NCI-H2081 (cell line): ENCODE measurements at regions not wholly inside any gene's neighbourhood (a gene's known extent, or its start where the extent isn't known, plus 50 kb on each side); places are given as distances from the start of the nearest gene placed in this dataset.
A peak's percentile ranks its signal among the peaks of the same experiment; 100 is the strongest.
"Not testable (repeated sequence)": the region's sequence is repeated elsewhere in the genome, so short reads cannot be mapped to it uniquely, and the experiment has no call there.

Experiments used
- DNase-seq, 2 experiments: peaks; one replicate each; lab custom pipeline; 2025; lab: John Stamatoyannopoulos, UW

DNA sequence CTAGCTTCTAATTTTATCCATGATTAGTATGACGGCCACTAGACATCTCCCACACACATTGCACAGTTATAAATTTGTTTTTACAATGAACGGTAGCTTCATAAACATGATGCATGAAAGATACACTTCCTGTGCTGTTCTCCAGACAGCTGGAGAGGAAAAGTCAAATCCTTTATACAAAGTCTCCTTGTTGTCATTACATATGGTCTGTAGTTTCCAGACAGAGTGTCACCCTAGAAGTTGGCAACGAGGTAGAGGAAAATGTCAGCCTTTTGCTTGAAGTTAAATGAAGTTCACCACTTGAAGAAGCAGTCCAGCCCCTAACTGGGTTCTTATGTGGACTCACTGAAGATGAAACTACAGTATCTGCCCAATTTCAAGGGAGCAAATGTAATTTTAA lies 253.0 kb upstream of the P2RY1 start:
- no peak for DNase-seq

DNA sequence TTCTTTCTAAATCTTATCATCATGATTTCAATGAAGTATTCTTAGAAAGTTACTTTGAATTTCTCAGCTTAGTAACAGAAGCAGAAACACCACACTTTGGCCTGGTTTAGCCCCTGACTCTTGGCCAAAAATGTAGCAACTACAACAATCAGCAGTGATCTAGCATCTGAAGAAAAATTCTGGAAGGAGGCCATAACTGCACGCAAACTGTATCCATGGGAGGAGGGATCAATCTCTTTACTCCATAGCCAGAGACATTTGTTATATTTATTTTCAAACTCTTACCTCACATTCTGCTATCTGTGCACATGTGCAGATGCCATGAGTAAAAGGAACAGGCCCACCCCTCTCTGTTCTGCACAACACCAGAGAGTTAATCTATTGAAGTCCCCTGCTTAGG lies 251.0 kb upstream of the P2RY1 start:
- no peak for DNase-seq

DNA sequence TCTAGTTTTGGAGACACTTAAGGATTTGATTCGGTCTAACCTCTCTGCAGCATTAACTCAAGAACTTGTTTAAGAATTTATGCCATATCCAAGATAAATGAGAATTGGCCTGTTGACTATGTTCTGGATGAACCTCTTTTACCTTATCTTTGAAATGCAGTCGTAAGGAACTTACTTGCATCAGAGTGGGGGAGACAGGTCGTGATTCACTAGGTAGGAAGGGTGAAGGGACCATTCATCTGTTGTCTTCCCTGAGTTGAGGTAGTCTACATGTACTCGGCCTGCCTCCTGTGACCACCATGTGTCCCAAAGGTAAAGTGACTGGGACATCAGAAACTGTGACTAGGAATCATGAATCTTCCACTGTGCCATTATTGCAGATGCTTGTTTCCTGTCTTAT lies 248.0 kb upstream of the P2RY1 start:
- DNase-seq: no peak

DNA sequence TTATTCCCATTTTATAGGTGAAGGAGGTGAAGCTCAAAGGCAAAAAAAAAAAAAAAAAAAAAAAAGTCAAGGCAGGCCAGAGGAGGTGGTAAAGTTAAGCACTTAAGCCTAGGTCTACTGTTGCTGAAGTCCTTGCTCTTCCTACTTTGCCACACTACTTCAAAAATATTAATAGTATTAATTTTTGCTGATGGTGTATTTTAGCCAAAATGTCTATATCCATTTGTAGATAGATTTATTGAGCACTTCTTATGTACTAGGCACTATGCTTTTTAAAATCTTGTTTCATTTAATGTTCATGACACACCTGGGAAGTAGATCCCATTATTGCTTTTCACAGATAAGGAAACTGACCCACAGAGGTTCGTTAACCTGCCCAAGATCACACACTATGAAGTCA lies 247.1 kb upstream of the P2RY1 start:
- DNase-seq: no peak

DNA sequence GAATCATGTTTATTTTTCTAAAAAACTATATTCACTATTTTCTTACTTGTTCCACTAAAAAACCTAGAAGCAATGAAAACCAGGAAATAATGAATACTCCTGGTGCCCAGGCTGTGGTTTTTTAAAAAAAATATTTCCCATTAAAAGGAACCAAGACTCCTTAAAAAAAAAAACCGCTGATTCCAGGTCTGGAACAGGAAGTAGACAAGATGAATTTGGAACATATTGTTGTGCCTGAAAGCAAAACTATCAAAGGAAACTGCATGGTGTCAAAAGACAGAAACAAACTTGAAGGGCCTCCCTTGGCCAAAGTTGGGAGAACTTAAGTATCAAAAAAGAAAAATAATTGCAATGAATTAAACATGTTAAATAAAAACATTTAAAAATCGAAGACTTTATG lies 245.3 kb upstream of the P2RY1 start:
- no peak for DNase-seq

DNA sequence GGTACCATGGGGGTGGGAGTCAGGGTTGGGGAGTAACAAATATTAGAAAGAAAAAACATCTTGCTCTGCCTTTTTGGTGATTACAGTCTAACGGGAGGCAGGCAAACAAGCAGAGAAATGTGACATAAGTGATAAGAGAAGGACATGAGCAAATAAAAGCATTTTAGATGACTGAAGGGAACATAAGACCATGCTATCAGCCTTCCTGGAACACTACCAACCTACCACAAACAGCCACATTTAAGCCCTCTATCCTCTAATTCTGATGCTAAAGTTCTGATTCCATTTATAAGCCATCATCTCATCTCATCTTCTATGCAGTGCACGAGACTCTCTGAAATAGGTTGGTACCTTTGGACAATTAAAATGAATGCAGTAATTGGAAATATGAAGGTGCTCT lies 243.4 kb upstream of the P2RY1 start:
- DNase-seq: no peak

DNA sequence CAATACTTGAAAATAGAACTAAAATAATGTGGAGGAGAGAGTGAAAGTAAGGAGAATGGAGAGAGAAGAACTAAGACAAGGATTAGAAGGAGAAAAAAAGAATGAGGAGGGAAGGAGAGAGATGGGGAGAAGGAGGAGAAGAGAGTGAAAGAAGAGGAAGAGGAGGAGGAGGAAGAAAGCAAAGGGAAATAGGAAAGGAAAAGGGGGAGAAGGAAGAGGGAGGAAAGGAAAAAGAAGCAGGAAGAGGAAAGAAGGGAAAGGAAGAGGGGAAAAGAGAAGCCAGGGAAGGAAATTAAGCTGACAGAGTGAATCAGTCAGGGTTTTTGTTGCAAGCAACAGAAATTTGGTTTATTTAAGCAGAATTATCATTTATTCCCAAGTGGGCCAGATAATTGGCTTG lies 241.7 kb upstream of the P2RY1 start:
- no peak for DNase-seq

DNA sequence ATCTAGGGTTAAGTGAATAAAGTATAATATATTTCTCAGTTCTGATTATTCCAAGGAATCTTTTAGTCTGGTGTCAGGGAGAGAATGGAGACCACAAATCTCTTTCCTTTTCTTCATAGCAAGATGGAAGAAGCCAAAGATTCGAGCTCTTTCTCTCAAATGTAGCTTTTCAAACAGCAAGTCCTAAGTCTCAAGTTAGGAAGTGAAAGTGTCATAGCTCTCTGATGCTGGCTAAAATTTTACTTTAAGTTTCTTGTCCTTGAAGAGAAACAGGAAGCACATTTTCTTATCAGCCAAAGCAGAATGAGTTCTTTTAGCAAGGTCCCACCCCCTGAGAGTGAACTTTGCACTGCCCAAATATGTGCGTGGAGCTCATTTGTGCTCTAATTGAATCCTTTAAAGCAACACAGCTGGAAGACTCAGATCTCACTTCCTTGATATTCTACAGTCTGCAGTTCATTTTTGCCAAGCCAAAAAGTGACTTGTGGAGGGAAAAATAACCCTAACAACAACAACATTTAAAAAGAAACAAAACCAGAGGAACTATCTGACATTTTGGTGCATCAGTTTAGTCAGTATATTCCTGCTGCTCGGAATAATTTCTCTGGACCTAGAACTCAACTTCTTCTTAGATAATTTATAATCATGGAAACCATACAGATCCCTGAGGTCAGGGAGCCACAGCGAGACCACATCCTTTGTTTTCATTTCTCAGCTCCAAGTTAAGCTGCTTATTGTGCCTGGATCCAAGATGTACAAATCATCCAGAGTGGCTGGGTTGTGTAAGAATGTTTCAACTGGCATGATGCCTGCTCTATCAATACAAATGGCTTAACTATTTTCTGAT lies 238.7 kb upstream of the P2RY1 start:
- peak in 1 of 2 experiments; percentile 16 for DNase-seq

DNA sequence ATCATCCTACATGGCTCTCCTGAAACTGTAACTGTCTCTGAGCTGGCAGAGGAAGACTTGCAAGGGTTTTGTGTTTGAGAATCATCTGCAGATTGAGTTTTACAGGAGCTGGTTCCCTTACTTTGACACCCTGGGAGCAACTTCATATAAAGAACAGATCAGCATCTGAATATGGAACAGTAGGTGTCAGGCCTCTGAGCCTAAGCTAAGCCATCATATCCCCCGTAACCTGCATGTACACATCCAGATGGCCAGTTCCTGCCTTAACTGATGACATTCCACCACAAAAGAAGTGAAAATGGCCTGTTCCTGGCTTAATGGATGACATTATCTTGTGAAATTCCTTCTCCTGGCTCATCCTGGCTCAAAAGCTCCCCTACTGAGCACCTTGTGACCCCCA lies 238.1 kb upstream of the P2RY1 start:
- not testable (repeated sequence) for DNase-seq

DNA sequence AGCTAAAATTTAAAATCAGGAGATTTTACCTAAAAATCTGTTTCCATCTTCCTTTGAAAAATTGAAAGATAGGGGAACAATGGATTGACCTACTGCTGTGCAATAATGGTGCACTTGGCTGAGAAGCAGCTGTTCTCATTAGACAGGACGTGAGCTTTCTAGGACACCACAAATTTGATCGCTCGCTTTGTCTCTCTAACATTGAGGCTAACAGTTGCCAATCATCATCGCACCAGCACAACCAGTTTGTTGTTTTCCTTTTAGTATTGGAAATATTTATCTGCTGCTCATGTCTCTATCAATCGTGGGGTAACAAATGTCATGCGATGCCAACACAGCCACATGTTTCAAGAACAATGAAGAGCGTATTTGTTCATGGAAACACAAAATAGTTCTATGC lies 228.8 kb upstream of the P2RY1 start:
- peak in 1 of 2 experiments; percentile 30 for DNase-seq

DNA sequence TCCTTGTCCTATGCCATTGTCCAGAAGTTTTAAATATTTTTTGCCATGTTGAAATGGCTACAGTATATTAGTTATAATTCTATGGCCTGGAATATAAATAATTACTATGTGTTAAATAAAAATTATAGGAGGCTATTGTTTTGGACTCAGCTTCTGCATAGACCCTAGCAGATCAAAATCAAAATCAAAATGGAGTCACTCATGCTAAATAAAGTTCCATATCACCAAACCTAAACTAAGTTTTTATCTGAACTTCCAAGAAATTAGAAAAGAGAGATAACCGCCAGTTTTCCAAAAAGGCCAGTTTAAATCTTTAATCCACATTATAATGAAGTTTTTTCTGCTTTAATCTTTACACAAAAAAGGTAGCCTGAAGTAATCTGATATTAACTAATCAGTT lies 227.8 kb upstream of the P2RY1 start:
- DNase-seq: no peak

DNA sequence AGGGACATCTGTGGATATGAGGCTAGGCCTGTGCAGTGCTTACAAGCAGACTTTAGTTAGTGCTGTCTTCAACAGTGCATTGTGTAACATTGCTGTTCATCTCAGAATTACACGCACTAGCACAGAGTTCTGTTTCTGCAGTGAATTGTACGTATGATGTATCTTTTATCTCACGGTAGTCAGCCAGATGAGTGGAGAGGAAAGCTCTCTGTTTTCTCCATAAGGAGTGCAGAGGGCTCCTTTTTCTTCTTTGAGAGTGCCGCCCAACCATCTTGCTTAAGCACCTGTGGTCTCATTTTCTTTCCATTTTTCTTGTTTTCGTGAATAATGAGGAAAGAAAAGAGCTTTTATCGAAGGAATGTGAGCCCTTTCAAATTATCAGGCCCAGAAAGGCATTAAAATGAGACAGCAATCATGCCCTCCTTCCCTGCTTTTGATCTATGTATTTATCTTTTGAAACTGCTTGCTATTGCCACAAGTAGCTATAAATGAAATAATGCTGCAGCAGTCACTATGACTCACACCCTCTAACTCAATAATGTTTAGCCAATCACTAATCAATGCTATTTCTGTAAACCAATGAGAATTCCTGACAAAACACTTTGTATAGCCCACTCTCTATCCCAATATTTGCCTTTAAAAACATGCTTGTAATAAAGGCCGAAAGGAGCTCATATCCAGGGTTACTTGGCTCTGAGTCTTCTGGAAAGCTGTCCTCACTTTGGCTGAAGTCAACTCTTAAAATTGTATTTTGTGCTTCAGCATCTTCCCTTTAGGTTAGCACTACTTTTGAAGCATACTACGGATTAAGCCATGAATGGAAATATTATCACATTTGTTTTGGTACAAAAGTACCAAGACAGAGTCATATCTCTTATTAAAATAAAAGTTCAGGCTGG lies 226.0 kb upstream of the P2RY1 start:
- DNase-seq: no peak

DNA sequence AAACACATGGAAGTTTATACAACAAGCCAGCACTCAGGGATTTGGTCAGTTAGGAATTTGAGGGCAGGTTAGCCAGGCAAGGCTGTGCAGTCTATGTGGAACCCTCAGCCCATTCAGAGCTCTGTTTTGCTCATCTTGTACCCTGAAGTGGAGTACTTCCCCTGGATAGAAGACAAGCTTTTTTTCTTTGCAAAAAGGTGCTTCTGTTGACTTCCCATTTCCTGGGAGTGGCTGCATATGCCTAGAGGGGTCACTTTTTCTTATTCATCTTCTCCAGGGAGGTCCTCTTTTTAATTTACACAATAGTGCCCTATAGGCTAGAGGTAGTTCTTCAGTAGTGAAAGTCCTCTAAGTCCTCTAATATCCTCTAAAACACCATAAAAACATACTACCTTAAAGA lies 225.0 kb upstream of the P2RY1 start:
- DNase-seq: peak in 1 of 2 experiments; percentile 20

DNA sequence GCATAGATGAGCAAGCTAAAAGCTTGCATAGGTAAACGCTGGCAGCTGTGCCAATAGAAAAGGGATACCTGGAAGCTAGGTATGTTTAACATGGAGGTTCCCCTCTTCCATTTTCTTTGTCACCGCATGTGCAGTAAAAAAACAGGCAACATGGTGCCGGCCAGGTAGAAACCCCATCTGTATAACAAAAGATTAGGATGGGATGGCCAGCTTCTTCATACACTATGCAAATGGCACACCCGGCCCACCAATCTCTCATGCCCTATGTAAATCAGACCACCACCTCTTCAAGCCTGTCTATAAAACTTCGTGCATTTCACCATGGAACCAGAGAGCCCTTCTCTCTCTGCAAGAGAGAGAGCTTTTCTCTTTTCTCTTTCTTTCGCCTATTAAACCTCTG lies 224.3 kb upstream of the P2RY1 start:
- peak; percentile 28 to 70 for DNase-seq

DNA sequence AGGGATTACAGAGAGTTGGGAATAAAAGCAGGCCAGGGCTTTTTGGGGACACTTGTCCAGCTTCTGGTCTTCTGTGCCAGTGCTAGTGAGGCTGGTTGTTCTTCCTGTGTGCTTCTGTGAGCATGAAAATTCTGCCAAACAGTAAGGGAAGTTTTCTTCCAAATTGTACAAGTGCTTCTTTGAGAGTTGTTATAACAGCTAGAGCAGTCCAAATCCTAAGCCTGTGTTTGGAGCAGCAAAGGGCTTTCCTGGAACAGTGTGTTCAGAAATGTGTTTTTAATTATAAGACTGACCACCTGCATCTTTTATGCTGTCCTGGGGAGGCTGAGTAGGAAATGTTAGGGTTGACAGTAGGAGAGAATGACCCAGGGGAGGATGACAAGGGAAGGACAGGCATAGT lies 223.0 kb upstream of the P2RY1 start:
- no peak for DNase-seq

DNA sequence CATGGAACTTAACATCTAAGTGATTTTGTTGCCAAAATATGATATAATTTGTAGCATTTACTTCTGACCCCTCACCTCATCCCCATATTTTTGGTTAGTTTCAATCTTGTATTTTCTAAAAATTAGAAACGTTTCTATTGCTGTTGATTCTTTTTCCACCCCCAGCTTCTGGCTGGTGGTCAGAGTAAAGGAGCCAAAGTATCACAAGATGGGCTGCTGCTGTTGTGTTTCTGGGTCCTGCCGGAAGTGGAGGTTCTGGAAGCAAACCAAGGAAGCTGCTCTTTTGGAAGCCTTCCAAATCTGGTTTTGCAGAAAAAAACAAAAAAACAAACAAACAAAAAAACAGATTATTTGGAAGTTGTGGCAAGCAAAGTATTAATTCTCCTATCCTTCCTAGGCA lies 221.1 kb upstream of the P2RY1 start:
- no peak for DNase-seq

DNA sequence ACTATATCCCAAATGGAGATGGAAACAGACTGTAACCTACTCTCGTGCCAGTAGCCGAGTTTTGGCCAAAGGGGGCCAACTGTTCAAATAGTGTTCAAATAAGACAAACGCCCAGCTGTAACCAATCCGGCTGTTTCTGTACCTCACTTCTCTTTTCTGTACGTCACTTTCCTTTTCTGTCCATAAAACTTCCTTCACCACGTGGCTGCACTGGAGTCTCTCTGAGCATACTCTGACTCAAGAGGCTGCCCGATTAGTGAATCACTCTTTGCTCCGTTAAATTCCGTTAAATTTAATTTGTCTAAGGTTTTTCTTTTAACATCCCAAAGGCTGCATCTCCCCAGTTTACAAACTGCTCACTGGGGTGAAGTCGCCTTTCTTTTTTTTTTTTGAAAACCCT lies 219.2 kb upstream of the P2RY1 start:
- no peak for DNase-seq

DNA sequence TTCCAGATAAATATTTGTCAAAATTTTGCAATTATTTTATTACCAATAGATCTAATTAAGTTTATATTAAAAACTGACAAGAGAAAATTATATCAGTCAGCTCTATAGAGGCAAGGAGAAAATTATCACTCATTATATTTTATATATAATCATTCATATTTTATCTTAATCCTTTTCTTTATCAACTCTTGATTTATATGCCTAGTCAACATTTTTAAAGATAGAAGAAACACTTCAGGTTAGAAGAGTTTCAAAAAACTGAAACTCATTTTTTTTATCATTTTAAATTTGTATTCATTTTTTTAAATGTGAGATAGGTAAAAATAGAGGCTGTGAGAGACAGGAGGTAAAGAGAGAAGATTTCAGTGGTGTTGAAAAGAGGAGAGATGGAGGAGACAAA lies 217.3 kb upstream of the P2RY1 start:
- DNase-seq: no peak

DNA sequence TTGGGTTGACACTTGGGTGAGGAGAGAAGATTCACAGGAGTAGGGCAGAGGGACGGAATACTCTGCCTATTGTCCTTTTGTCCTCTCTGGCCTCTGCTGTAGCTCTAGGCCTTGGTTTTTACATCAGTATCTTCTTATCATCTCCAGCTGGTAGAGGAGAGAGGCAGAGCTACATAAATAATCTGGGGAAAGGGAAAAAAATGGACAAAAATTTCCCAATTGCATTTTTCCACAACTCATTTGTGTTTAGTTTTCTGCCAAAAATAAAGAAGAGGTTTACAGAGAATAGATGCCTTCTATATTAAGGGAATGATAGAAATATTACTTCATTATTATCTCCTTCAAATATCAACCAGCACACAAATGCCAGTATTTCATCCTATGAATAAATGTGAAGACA lies 216.4 kb upstream of the P2RY1 start:
- no peak for DNase-seq

DNA sequence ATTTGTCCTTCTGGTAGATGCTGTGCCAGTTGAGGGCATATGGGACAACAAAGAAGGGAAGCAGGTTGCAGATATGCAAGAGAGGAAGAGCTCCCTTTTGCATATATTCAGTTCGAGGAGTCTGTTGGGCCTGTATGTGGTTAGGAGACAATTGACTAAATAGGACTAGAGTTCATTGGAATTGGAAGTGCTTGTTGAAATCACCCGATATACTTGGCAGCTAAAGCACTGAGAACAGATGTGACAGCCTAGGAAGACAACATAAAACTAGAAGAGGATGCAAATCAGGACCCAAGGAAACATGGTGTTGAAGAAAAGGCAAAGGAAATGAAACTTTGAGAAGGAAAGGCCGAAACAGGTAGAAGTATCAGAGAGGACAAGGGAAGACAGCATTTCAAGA lies 215.2 kb upstream of the P2RY1 start:
- DNase-seq: no peak

DNA sequence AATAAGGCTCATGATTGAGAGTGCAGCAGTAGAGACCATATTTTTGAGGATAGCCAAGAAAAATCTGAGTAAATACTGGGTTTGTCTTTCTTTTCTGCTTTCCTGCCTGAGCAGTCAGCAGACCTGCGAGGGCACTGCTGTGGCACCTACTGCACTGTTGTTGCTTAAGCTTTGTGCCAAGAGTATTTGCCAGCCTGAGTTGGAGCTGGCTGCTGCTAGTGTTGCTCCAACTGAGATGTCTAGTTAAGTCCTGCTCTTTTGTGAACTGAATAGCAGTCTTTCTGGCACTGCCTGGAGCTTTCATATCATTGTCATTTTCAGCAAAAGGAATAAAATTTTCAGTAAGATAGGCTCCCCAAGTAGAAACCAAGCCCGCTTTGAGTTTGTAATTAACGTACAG lies 214.5 kb upstream of the P2RY1 start:
- DNase-seq: no peak

DNA sequence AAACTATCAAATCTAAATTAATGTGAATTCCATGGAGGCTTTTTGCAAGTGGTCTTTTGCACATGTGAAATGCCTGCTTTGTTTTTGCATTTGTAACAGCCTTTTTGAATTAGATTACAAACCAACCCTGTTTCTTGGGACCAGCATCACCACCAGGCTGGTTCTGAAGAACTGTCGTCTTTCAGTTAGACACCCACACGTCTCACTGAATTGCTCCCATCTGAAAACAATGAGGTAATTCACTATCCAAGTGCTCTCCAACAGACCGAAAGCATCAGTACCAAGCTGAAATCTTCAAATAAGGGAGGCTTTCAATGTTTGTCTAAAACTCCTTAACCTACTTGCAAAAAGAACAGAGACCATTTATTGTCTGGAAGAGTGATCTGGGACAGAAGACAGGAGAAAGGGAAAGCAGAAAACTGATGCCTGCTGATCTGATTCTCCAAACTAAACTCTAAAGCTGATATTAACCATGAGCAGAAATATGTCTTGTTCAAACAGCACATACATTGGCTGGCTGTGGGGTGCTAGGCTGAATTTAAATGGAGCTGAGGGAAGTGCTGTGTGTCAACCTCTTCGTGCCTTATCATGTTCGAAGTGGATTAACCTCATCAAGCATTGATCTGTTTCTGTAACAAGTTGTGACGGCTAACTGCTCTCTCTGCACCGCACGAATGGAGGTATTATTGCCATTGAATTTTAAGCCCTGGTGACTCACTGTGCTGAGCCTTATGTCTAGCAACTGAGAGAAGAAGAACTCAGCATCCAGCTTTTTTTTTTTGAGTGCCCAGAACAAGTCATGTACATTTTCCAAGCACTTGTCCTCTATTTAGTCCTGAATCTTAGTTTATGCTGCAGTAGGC lies 213.7 kb upstream of the P2RY1 start:
- DNase-seq: no peak
